ENCODE measurements at regions not wholly inside any gene's neighbourhood (a gene's known extent, or its start where the extent isn't known, plus 50 kb on each side); places are given as distances from the start of the nearest gene placed in this dataset.

- H2AFZ ChIP-seq (ENCODE audit: low read length) = no peak overlapping the region
- no peaks in the 10 kb centered on the region for H3K9me3 ChIP-seq (ENCODE audit: low read length)
- intact Hi-C loops (cut with micrococcal nuclease; ENCODE audit: unreplicated experiment) (loop anchor here (1.0 kb wide), 1 partner anchor 147 kb away; no protein-coding TSS in a partner anchor), in situ Hi-C loops (cut with HindIII; ENCODE audit: extremely low pct_ligation_motif_present, low pct_unique_long_range_greater_than_20kb) (loop anchor here (10.0 kb wide), 1 partner anchor 144 kb away; no protein-coding TSS in a partner anchor)
- H3K9ac ChIP-seq (ENCODE audit: insufficient read depth, low read depth, low read length) = peak overlapping the region; percentile 73; the same call in 1 of the 2 replicates
- peak; percentile 60 for FAIRE-seq
- H3K4me1 ChIP-seq (ENCODE audit: insufficient read depth, low read length) = peaks cover 16% of the 10 kb centered on the region; the same call in 1 of the 2 replicates
- peak overlapping the region; percentile 72 for H3K4me2 ChIP-seq (ENCODE audit: low read depth, low read length)
- H3K79me2 ChIP-seq (ENCODE audit: insufficient read depth, low read length) = no peaks in the 10 kb centered on the region
- no peaks in the 10 kb centered on the region for H3K27me3 ChIP-seq (ENCODE audit: control insufficient read depth in 1 of 2, insufficient read depth in 2 of 2, low read length in 2 of 2)
- BruUV-seq (replicated peaks) = no TSS peak
- H3K4me3 ChIP-seq (replicated peaks in 1 of 3; ENCODE audit: insufficient read depth in 1 of 3, low read depth in 2 of 3, low read length in 3 of 3) = peak overlapping the region; percentile 60 to 70 (median 65); a peak in 5 of 6 replicates
- ChIA-PET CTCF (ENCODE audit: low intra/inter-chr PET ratio, low total read pairs) (interaction anchor here (1.5 kb wide), 1 partner anchor 146 kb away, joined by 9 read pairs; no protein-coding TSS in a partner anchor), POLR2A (interaction anchor here (1.5 to 1.9 kb wide), 2 partner anchors 111 to 146 kb away, joined by 5 to 16 read pairs; partner anchors contain the start of gene GNL3L)
- H4K20me1 ChIP-seq (ENCODE audit: insufficient read depth, low read length) = no peaks in the 10 kb centered on the region
- peak overlapping the region; percentile 91 for H3K27ac ChIP-seq (ENCODE audit: extremely low read length, insufficient read depth, low read length)
- no peaks in the 10 kb centered on the region for H3K36me3 ChIP-seq (replicated peaks in 1 of 2; ENCODE audit: control insufficient read depth in 1 of 2, insufficient read depth in 2 of 2, low read length in 2 of 2)
- ATAC-seq = peak; percentile 13; the same call in 2 of the 3 replicates
- peak; percentile 40 for DNase-seq (ENCODE audit: low spot score)
- 0% methylated on average over 3 of the region's 8 CpGs for WGBS (ENCODE audit: low lambda C conversion rate)
- TF ChIP-seq ARID3A (IDR thresholded peaks at IDR 0.05; ENCODE audit: low read depth, low read length) (peak; percentile 65), ARID4A (CRISPR knock-in tag; IDR thresholded peaks at IDR 0.05; ENCODE audit: borderline replicate concordance) (no peak), SAP130 (CRISPR knock-in tag; IDR thresholded peaks at IDR 0.05; ENCODE audit: low read depth) (peak; percentile 17; the same call in 1 of the 2 replicates), MTA1 (CRISPR knock-in tag; IDR thresholded peaks at IDR 0.05; ENCODE audit: borderline replicate concordance) (no peak), PRDM10 (CRISPR knock-in tag; IDR thresholded peaks at IDR 0.05; ENCODE audit: low read depth) (no peak), ZNF782 (CRISPR knock-in tag; IDR thresholded peaks at IDR 0.05; ENCODE audit: borderline replicate concordance) (no peak), BRF2 (CRISPR knock-in tag; IDR thresholded peaks at IDR 0.05) (no peak), NFE2L2 (IDR thresholded peaks at IDR 0.05; ENCODE audit: low read length) (no peak), SCMH1 (CRISPR knock-in tag; IDR thresholded peaks at IDR 0.05; ENCODE audit: borderline replicate concordance) (no peak), PAWR (CRISPR knock-in tag; IDR thresholded peaks at IDR 0.05; ENCODE audit: borderline replicate concordance) (no peak), MAFK (conservative IDR thresholded peaks at IDR 0.05 in 1 of 2, IDR thresholded peaks at IDR 0.05 in 1 of 2; ENCODE audit: low read length in 2 of 2) (no peak), HMG20A (CRISPR knock-in tag; IDR thresholded peaks at IDR 0.05; ENCODE audit: borderline replicate concordance) (no peak), KDM2A (CRISPR knock-in tag; IDR thresholded peaks at IDR 0.05; ENCODE audit: borderline replicate concordance, low read depth) (no peak), SMC3 (IDR thresholded peaks at IDR 0.05; ENCODE audit: low read length) (no peak)
These were observed 110.7 kb downstream of the GNL3L start for GRCh38 chrX:54640736-54641135.
